NB4 (cell line): ENCODE measurements at regions not wholly inside any gene's neighbourhood (a gene's known extent, or its start where the extent isn't known, plus 50 kb on each side); places are given as distances from the start of the nearest gene placed in this dataset.

ENCODE experiments used
- CTCF ChIP-seq: IDR thresholded peaks from one replicate; pipeline ENCODE4 v1.5.1; 2012; ENCODE audit warnings: low read depth, low read length
- POLR2A ChIP-seq: IDR thresholded peaks from 2 replicates; pipeline ENCODE4 v1.6.1; 2011; ENCODE audit warnings: mild to moderate bottlenecking; ENCODE audit not compliant: insufficient read length; ENCODE audit errors: extremely low read depth

- TF ChIP-seq CTCF (no peak), POLR2A (no peak)
Observed at GRCh38 chr2:52970642-52971041, 797.0 kb upstream of the CHAC2 start.
